Small intestine (tissue), 7 donors: ENCODE measurements at regions not wholly inside any gene's neighbourhood (a gene's known extent, or its start where the extent isn't known, plus 50 kb on each side); places are given as distances from the start of the nearest gene placed in this dataset.
A peak's percentile ranks its signal among the peaks of the same experiment; 100 is the strongest.

Experiments used
- DNase-seq, 2 donors: peaks; one replicate each; pipeline versions ENCODE4 v3.0.0 to v3.0.0-alpha.2; 2013
- FAIRE-seq: peaks from 2 replicates; lab custom pipeline; 2012; peaks lifted over from hg19 to GRCh38; lab: Jason Lieb, UNC
- H3K27ac ChIP-seq, 3 donors: one replicate each; pipeline ENCODE4 v1.5.1; 2013; ENCODE audit warnings: low read length in 2 of 3, mild to moderate bottlenecking in 2 of 3, control low read depth in 1 of 3, inconsistent platforms in 1 of 3, low read depth in 1 of 3, moderate library complexity in 1 of 3
- H3K27me3 ChIP-seq, 3 donors: one replicate each; pipeline ENCODE4 v1.6.1; 2013; ENCODE audit warnings: low read length in 3 of 3, inconsistent platforms in 1 of 3; ENCODE audit not compliant: control insufficient read depth in 3 of 3, insufficient read depth in 3 of 3
- H3K36me3 ChIP-seq, 3 donors: one replicate each; pipeline ENCODE4 v1.6.1; 2013; ENCODE audit warnings: low read length in 3 of 3, inconsistent platforms in 1 of 3, low read depth in 1 of 3, mild to moderate bottlenecking in 1 of 3, moderate library complexity in 1 of 3; ENCODE audit not compliant: control insufficient read depth in 3 of 3, insufficient read depth in 2 of 3
- H3K4me1 ChIP-seq, 3 donors: one replicate each; pipeline ENCODE4 v1.6.1; 2013; ENCODE audit warnings: low read length in 2 of 3, inconsistent platforms in 1 of 3, low read depth in 1 of 3, mild to moderate bottlenecking in 1 of 3, moderate library complexity in 1 of 3; ENCODE audit not compliant: control insufficient read depth in 3 of 3, insufficient read depth in 2 of 3
- H3K4me3 ChIP-seq, 3 donors: one replicate each; pipeline ENCODE4 v1.5.1; 2013; ENCODE audit warnings: low read length in 3 of 3, control low read depth in 1 of 3, inconsistent platforms in 1 of 3, low read depth in 1 of 3, mild to moderate bottlenecking in 1 of 3, moderate library complexity in 1 of 3
- H3K9me3 ChIP-seq, 2 donors: one replicate each; pipeline ENCODE4 v1.6.1; 2013; ENCODE audit warnings: low read depth in 1 of 2, low read length in 1 of 2; ENCODE audit not compliant: control insufficient read depth in 2 of 2, insufficient read depth in 1 of 2
- WGBS, 3 donors: extraction: QIAGEN DNeasy Blood & Tissue Kit; methylation state at CpG; one replicate each; pipeline ENCODE4 v1.1.7; 2013; 5-methylcytosine and 5-hydroxymethylcytosine counted together
- donor health status: healthy with polysubstance abuse.
- donor health status: control.
- donor health status: control.
- donor health status: Bipolar disorder and iron deficiency.
- donor health status: healthy.

GRCh38 chr4:170414360-170414759, 324.6 kb upstream of the AADAT start:
- no peaks in the 10 kb centered on the region for H3K36me3 ChIP-seq
- no peak overlapping the region for H3K4me3 ChIP-seq
- H3K9me3 ChIP-seq = no peaks in the 10 kb centered on the region
- H3K4me1 ChIP-seq = no peaks in the 10 kb centered on the region
- H3K27me3 ChIP-seq = no peaks in the 10 kb centered on the region
- no peak overlapping the region for H3K27ac ChIP-seq
- DNase-seq (no peak), FAIRE-seq (no peak)
- 47 to 59% (median 48%) methylated on average over 2 of the region's 2 CpGs for WGBS, 3 donors

DNA sequence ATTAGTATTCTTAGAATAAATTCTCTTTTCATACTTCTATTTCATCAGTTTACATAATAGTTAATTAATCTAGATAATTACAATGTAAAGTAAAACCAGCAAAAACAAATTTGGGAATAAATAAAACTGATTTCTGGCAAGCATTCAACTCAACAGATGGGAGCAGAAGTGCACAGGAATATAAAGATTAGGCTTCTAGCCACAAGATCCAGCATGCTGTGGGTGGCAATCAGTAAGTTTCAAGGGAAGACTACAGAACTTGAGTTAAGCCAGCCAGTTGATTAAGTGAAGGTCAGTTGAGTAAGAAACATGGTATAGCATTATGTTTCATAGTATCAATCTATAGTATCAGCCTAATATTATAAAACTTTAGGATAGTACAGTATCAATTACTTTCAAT, 324.2 kb upstream of the AADAT start:
- FAIRE-seq (no peak), DNase-seq (no peak)
- Histone ChIP-seq H3K27me3 (no peaks in the 10 kb centered on the region), H3K9me3 (no peaks in the 10 kb centered on the region), H3K27ac (no peak overlapping the region), H3K36me3 (no peaks in the 10 kb centered on the region), H3K4me3 (no peak overlapping the region), H3K4me1 (no peaks in the 10 kb centered on the region)

- WGBS, 3 donors = 7 to 33% (median 11%) methylated on average over 1 of the region's 1 CpG
- FAIRE-seq (no peak), DNase-seq (no peak)
- peaks cover 0 to 12% (median 0%) of the 10 kb centered on the region in 3 donors for H3K4me1 ChIP-seq
- no peaks in the 10 kb centered on the region for H3K36me3 ChIP-seq
- H3K4me3 ChIP-seq = no peak overlapping the region
- H3K9me3 ChIP-seq = no peaks in the 10 kb centered on the region
- H3K27ac ChIP-seq = no peak overlapping the region
- H3K27me3 ChIP-seq = no peaks in the 10 kb centered on the region
These were observed 310.6 kb upstream of the AADAT start for GRCh38 chr4:170400361-170400760.

DNA sequence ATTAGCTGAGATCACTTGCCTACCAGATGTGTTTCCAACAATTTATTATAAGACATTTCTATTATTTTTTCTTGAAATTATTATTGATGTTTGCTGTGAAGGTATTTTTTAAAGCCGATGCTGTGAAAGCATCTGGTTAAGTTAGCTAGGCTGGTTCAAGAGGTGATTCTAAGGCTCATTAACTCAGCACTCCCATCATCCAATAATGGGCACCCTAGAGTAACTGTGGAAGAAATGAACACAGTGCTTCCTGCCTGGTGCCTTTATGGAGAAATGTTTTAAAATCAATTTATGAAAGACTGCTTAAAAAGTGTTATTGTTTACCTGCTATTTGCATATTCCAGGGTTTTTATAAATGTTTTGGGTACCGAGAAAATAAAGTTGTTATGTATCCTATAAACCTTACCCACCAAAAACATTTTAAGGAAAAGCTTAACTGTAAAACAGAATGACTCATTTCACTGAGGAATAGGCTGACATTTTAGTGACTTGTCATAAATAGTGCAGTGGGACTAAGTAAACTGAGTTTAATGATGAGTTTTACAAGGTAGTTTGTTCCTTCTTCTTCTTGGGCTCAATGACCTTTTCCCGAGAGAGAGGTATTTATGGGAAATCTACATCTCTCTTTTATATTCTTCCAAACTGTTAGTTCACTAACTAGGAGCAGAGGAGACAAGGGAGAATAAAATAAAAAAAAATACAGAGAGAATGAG, 310.0 kb upstream of the AADAT start:
- 64 to 78% (median 69%) methylated on average over 3 of the region's 3 CpGs for WGBS, 3 donors
- Histone ChIP-seq H3K4me1 (peaks cover 0 to 12% (median 0%) of the 10 kb centered on the region in 3 donors), H3K27ac (no peak overlapping the region), H3K9me3 (no peaks in the 10 kb centered on the region), H3K36me3 (no peaks in the 10 kb centered on the region), H3K27me3 (no peaks in the 10 kb centered on the region), H3K4me3 (no peak overlapping the region)
- DNase-seq (no peak), FAIRE-seq (no peak)

GRCh38 chr4:170398218-170398617, 308.5 kb upstream of the AADAT start:
- DNase-seq = peak; percentile 70
- Histone ChIP-seq H3K27me3 (no peaks in the 10 kb centered on the region), H3K9me3 (no peaks in the 10 kb centered on the region), H3K4me1 (peaks cover 0 to 12% (median 0%) of the 10 kb centered on the region in 3 donors), H3K27ac (no peak overlapping the region), H3K36me3 (no peaks in the 10 kb centered on the region), H3K4me3 (no peak overlapping the region)
- FAIRE-seq = no peak

GRCh38 chr4:170395773-170396172, 306.0 kb upstream of the AADAT start:
- Histone ChIP-seq H3K4me3 (no peak overlapping the region), H3K9me3 (no peaks in the 10 kb centered on the region), H3K27ac (no peak overlapping the region), H3K36me3 (no peaks in the 10 kb centered on the region), H3K4me1 (peaks cover 0 to 12% (median 0%) of the 10 kb centered on the region in 3 donors), H3K27me3 (no peaks in the 10 kb centered on the region)
- no peak for FAIRE-seq
- DNase-seq = peak; percentile 2 to 7
- 27 to 52% (median 33%) methylated on average over 2 of the region's 2 CpGs for WGBS, 3 donors

- Histone ChIP-seq H3K27me3 (no peaks in the 10 kb centered on the region), H3K9me3 (no peaks in the 10 kb centered on the region), H3K4me1 (peaks cover 0 to 3% (median 0%) of the 10 kb centered on the region in 3 donors), H3K27ac (no peak overlapping the region), H3K36me3 (no peaks in the 10 kb centered on the region), H3K4me3 (no peak overlapping the region)
- no peak for DNase-seq
- WGBS, 3 donors = 48 to 63% (median 60%) methylated on average over 4 of the region's 4 CpGs
- FAIRE-seq = no peak
These were observed 301.4 kb upstream of the AADAT start for GRCh38 chr4:170391066-170391740.

DNA sequence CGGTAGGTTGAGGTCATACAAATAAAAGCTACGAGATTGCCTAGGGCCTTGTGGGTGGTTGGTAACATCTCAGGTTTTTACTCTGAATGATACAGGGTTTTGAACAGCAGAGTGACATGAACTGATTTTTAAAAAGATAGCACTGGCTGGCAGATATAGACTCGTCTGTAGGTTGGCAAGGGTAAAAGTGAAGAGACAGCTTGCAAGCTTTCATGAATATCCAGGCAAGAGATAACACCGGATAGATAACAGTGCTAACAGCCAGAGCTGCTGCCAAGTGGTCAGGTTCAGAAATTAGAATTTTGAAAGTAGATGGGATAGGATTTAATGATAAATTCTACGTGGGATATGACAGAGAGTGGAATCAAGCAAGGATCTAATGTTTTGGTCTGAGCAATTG, 299.7 kb upstream of the AADAT start:
- Histone ChIP-seq H3K4me3 (no peak overlapping the region), H3K4me1 (no peaks in the 10 kb centered on the region), H3K27ac (no peak overlapping the region), H3K36me3 (no peaks in the 10 kb centered on the region), H3K27me3 (no peaks in the 10 kb centered on the region), H3K9me3 (peaks cover 0 to 7% of the 10 kb centered on the region in 2 donors)
- FAIRE-seq (no peak), DNase-seq (no peak)
- 29 to 43% (median 35%) methylated on average over 5 of the region's 5 CpGs for WGBS, 3 donors
